Skeletal muscle cell (primary cell): ENCODE measurements at regions not wholly inside any gene's neighbourhood (a gene's known extent, or its start where the extent isn't known, plus 50 kb on each side); places are given as distances from the start of the nearest gene placed in this dataset.

Experiments
- DNase-seq: peaks from one replicate; pipeline ENCODE4 v3.0.0-alpha.2; 2010; ENCODE audit warnings: low read depth
- H3K4me3 ChIP-seq: 2 replicates; pipeline ENCODE4 v1.5.1; 2011; ENCODE audit warnings: low read depth, mild to moderate bottlenecking, control low read depth, low read length, moderate library complexity

DNA sequence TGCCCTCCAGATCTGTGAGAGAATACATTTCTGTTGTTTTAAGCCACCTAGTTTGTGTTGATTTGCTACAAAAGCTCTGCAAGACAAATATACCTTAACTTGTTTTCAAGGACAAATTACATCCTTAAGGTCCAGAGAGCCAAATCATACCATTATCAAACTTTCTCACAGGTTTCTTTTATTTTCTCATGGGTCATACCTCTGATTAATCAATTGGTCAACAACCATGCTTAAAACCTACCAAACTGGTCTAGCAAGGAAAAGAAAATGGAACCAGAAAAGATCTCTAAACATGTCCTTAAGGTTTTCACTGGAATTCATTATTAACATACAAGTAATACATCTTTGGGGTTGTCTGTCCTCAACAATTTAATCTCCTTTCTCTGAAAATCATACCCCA lies 535.0 kb downstream of the CD83 start:
- no peak for DNase-seq
- no peak overlapping the region for H3K4me3 ChIP-seq

DNA sequence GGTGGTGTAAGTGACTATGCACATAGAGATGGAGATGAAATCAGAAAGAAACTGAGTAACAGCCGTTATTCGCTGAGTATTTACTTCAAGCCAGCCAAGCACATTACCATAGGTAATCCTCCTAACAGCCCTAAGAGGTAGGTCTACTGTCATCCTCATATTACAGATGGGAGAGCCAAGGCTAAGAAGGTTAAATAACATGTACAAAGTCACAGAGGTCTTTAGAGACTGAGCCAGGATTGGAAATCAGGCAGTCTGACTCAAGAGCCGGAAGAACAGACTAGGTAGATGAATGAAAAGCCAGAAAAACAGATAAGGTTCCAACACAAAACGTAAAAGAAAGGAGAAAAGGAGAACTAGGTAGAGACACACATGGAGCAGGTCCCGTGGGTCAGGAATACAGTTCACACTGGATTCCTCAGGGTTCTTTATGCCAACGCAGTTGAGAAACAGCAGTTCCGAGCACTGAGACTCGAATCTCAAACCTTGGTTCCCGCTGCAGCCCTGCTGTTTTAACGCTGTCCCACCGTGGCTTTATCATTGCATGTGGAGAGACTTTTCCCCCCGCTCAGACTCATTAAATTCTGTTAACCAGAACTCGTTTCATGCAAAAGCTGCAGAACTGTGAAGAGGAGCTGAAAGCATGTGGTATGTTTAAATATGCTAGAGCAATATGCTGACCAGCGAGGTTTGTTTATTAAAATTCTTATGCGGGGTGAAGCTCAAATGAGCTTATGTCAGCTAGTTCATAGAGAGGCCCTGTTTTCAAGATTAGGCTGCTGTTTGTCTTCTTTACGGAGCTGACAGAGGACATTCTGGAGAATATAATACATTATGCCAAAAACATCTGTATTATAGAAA lies 537.9 kb downstream of the CD83 start:
- DNase-seq: no peak
- no peak overlapping the region for H3K4me3 ChIP-seq

DNA sequence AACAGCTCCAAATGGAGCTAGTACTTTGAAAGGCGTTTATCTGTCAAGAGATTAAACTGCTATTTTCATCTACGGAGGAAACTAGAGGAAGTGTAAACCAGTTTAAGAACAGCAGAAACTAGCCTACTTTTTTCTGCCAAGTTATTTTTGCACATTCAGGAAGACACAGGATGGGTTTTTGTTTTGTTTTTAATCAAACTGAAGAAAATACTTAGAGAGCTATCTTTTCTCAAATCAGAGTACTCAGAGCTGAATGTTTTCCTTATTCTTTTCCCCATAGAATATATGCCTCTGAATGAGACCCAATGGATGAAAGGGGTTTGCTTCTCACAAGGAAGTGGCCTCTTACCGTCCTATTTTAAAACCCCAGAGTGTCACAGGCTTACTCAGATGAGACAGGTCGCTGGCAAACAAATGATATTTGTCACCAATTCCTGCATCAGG lies 538.5 kb downstream of the CD83 start:
- no peak overlapping the region for H3K4me3 ChIP-seq
- DNase-seq: no peak

DNA sequence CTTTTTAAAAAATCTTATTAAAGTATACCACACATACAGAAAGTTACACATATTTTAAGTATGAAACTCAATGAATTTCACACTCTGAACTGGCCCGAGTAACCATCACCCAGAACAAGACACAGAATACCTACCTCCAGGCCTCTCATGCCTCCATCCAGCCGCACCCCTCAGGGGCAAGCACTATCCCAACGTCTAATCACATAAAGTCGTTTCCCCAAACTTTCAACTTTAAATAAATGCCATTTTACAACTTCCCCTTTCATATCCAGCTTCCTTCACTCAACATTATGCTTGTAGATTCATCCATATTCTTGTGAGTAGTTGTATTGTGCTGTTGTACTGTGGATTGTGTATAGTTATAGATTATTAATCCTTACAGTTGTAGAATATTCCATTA lies 539.1 kb downstream of the CD83 start:
- no peak overlapping the region for H3K4me3 ChIP-seq
- no peak for DNase-seq

DNA sequence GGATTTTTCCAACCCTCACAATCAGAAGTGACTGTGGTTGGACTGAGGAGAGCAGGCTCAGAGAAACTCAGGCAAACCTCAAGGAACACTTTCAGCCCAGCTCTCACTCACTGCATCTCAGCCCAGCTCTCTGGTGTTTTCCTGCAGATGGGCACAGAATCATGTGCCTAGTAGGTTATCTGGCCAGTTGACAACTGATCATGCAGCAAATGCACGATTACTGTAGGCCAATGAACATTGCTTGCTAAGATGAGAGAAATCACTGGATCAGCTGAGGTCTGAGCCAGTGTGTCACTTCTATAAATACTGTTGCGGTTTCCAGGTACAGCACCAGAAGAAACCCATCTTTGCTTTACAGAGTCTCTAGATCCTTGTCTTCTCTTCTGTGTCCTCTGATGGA lies 540.5 kb downstream of the CD83 start:
- no peak overlapping the region for H3K4me3 ChIP-seq
- DNase-seq: no peak

DNA sequence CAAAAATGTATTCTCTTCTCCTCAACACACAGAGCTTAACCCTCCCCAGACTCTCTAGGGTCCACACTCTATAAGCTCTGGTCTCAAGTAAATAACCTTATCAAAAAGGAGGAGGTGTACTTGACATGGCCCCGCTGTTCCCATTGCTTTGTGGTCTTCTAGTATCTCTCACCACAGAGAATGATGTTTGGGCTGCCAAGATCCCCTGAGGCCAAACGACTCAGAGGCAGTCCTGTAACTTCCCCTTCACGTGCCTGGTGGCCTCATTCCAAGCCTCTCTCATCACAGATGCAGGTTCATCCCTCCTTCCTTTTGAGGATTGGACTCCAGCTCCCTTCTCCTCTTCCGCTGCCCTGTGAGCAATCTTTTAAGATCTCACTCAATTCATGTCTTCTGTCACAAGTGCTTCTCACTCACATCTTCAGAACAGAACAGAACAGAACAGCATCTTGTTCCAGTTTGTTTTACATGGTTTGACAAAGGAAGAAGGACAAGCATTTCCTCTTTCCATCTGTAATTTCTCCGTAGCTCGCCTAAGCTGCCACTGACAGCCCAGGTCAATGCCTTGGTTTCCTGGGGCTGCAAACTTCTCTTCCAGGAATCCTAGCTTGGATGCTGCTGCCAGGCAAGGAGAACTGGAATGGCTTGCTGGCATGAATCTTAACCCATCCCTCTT lies 541.5 kb downstream of the CD83 start:
- DNase-seq: no peak
- H3K4me3 ChIP-seq: no peak overlapping the region

DNA sequence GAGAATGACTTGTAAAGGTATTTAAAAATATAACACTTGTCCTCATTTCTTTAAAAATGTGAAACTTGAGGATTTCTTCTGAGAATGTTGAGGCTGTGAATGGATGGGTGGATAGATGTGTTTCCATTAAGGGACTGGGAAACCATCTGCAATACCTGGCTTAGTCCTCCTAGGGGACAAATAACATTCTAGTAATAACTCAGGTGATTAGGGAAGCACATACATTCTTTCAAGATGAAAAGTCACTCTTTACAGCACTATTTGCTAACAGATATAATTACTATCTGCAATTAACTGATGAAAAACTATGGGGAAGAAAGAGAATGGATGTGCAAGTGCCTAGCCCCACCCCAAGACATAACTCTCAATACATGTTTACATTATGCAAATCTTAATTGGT lies 542.3 kb downstream of the CD83 start:
- no peak overlapping the region for H3K4me3 ChIP-seq
- no peak for DNase-seq

DNA sequence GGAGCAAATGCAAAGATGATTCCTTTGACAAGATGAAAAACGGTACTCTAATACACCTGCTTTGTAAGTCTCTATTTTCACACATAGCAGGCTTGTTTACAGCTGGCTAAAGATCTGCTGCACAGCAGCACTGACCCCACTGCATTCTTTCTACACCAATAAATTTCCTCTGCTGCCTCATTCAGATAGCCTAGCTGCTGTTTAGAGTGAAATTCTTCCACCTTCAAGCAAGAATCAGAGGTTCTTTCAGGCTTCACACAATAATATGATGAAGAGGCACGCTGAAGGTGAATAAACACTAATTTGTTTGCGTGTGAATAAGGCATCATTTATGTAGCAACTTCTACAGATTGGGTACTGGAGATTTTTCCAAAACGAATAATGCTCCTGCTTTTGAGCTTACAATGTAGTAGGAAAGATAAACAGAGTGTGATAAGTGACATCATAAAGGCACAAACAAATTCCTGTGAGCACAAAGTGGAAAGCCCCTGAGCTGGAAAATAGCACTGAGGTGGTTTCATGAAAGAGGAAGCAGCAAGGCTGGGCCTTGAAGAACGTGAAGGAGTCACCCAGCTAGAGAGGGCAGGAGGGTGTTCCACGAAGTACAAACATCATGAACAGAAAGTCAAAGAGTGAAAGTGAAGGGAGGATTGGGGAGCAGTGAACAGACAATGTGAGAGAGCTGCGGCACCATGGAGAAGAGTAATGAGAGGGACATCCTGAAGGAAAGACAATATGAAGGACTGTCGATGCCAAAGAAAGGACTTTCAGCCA lies 543.4 kb downstream of the CD83 start:
- no peak for DNase-seq
- no peak overlapping the region for H3K4me3 ChIP-seq

DNA sequence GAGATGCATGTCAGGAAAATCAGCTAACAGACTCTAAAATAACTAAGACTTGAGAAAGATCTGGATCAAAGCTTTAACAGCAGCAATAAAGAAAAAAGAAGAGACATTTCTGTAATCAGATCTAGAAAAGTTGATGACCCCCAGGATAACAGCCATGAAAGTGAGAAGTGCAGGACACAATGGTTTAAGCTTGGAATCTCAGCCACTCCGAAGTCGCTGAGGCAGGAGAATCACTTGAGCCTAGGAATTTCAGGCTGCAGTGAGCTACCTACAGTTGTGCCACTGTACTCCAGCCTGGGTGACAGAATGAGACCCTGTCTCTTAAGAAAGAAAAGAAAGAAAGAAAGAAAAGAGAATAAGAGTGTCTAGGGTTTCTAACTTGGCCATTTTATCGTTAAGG lies 544.1 kb downstream of the CD83 start:
- H3K4me3 ChIP-seq: no peak overlapping the region
- DNase-seq: no peak

DNA sequence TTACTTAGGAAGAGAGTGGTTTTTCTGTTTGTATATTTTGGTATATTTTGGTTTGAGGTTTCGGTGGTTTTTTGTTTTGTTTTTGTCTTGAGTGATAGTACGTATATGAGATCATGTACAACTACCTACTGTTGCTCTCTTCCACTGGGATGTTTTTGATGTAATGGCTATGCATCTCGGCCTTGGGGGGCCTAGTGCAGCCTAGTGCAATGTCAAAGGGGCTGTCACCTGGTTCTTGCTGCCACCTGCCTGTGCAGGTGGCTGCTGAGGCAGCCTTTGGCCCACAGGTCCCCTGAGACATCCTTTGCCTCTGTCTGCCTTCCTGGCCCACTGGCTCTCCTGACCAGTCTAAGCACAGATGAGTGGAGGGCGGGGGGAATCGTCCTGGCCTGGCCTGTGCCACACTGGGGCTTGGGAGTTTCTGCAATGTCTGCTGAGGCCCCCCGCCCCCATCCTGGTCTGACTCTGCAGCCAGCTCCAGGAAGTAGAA lies 546.6 kb downstream of the CD83 start:
- H3K4me3 ChIP-seq: no peak overlapping the region
- no peak for DNase-seq

DNA sequence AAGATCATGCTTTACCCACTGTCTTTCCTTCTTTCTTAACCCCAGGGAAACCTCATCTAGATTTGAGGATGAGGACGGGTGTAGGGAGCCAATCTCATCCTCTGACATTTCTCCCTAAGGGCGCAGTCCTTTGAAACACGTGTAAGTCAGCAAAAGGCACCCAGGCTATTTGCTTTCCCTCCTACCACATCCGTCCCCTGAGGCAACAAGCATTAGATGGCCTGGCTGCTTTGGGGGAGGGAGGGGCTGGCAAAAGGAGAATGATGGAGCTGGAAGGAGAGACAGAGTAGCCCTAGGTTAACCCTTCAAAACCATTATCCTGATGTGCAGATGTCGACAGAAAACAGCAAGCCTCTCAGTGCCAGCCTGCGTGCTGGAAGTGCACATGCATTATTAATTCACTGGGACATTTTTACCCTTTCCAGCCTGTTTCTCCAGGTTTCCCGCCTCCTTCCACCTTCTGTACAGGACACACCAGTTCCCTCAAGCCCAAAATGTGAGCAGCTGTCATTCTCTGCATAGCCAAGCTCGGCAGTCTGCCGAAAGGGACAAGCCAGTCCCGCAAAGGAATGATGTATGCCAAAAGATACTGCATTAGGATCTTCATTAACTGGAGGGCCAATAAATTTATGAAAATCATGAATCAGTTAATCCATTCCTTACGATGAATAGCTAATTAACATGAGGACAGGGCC lies 547.2 kb downstream of the CD83 start:
- no peak overlapping the region for H3K4me3 ChIP-seq
- no peak for DNase-seq

DNA sequence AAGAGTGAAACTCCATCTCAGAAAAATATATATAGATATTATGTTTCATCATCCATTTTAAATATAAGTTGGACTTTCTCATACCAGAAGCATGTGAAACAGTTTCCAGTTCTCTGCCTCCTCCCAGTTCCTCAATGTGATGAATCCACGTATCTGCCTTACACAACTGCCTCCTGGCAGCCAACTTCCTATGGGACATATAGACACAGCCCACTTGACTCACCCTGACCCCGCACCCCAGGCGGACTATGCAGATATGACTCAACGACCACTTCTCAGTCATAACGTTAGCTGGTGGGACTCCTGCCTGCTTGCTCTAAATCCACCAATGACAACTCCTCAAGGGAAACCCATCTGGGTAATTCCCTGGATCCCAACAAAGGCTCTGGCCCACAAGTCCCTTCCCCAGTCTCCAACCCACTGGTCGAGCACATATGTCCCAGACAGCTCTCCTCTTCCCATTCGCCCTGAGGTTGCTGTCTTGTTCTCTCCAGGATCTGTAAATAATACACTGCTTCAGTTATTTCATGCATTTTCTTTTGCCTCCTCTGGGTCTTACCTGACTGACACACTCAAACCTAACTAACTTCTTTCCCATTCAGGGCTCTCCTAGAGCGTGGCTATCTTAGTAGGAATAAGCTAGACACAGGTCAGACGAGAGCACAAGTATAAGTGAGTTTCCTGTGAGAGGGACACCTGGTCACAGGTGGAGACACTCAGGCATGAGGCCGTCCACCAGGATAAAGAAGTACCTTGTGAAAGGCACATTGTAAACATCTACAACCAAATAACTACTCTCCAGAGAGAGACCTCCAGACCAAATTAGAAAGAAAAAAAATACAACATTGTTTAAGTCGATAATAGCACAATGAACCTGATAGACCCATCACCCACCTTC lies 548.5 kb downstream of the CD83 start:
- DNase-seq: peak; percentile 100
- no peak overlapping the region for H3K4me3 ChIP-seq

DNA sequence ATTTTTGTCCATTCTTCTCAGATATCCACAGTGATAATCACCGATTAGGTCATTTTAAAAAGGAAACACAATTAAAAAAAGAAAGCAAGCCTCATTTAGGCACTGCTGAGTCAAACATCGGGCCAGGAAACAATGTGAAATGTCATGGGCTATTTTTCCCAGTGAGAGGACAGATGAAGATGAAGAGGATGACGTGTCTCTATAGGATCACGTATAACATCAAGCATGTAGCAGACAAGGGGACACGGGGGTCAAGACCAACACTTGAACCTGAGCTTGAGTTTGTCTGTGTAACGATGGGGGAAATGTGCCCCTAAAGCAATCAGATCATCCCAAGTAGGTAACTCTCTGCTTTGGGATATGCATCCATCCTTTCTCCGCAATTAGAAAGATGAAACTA lies 553.2 kb downstream of the CD83 start:
- DNase-seq: no peak
- no peak overlapping the region for H3K4me3 ChIP-seq

DNA sequence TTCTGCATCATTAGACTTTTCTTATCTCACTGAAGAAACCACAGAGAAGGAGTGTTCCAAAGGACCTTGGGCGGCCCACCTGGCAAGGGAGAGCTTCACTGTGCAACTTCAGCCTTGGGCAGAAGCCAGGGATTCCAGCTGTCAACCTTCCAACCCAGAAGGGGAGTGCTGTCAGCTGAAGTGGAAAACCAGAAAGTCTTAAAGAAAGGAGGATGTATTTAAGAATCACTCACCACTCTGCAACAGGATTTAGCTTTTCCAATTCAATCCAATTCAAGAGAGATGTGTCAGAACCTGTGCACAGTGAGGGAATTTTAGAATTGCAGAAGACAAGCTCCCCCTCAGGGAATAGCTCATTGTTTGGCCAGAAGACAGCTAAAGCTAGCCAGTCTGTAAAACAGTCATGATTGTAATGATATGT lies 553.7 kb downstream of the CD83 start:
- peak; percentile 93 for DNase-seq
- H3K4me3 ChIP-seq: no peak overlapping the region

DNA sequence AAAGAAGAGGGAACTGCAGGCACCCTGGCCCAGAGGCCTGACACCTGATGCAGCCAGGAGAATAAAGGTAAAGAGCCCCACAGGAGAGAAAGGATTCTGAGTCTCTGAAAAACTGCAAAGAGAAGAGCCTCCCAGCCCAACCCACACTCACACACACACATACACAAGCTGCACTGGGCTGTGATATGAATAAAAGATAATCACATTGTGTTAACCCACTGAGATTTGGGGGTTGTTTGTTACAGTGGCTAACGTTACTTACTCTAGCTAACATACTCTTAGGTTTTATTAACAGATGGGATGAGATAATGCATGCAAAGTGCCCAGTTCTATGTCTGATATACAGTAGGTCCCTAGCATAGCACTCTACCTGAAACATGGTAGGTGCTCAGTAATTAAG lies 554.4 kb downstream of the CD83 start:
- DNase-seq: no peak

DNA sequence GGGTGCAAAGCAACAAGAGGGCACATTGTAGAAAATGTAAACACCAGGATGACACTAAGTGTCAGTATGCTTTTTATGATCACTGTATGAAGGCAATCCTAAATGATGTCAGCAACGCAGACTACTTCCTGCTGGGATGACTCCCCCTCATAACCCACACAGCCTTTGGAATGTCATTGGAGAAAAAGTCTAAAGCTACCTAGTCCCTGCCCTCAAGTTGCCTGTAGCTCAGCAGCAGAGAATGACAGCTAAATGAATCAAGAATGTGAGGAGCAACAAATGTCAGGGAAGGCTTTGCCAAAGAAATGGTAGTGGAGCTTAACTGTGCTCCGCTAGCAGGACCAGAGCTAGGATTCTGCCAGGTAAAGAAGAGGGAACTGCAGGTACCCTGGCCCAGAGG lies 555.6 kb downstream of the CD83 start:
- H3K4me3 ChIP-seq: no peak overlapping the region
- DNase-seq: peak; percentile 52

More for the DNA sequence above, 554.4 kb downstream of the CD83 start:
- no peak overlapping the region for H3K4me3 ChIP-seq

DNA sequence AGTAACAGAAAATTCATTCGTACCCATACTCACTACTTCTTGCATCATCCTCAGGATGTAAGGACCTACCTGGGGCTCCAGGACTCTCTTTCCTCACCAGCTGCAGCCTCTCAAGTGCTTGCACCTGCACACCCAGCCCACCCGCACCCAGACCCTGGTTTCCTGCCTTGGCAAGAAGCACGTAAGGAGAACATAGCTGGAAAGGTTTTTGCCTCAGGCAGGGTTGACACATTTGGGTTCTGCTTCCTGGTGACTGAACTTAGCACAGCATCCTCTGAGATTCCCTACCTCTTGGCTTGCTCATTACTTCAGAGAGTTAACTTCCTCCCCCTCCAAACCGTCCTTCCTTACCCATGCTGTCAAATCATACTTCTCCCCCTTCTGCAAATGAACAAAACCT lies 556.9 kb downstream of the CD83 start:
- DNase-seq: no peak
- H3K4me3 ChIP-seq: no peak overlapping the region

DNA sequence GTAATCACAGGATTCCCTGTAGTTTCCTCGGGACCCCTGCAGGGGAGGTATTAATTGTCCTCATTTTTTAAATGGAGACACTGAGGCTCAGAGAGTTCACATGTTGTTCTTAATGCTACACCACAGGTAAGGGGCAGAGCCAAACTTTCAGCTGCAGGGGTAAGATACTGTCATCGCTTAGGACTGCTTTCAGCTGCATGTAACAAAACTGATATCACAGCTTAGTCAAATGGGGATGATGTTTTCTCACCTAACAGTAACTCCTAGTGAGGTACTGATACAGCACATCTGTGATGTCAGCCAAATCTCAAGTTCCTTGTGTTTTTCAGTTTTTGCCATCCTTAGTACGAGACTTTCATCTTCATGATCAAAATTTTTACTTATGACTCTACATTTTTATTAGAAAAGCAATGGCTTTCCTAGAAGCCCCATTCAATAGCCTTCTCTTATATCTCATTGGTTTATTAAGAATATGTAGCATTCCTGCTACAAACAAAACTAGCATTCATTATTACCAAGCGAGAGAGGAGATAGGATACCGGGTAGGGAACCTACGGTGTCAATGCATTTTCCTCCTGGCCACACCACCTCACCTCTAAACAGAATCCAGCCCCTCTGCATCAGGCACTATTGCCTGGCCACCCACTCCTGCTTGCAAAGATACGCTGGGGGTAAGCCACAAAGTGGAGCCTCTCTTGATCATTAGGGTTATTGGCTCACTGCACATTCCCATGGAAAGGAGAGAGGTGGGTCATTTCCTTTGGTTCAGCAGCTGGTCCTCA lies 557.5 kb downstream of the CD83 start:
- H3K4me3 ChIP-seq: no peak overlapping the region
- no peak for DNase-seq
